ENCODE measurements at regions not wholly inside any gene's neighbourhood (a gene's known extent, or its start where the extent isn't known, plus 50 kb on each side); places are given as distances from the start of the nearest gene placed in this dataset.

DNA sequence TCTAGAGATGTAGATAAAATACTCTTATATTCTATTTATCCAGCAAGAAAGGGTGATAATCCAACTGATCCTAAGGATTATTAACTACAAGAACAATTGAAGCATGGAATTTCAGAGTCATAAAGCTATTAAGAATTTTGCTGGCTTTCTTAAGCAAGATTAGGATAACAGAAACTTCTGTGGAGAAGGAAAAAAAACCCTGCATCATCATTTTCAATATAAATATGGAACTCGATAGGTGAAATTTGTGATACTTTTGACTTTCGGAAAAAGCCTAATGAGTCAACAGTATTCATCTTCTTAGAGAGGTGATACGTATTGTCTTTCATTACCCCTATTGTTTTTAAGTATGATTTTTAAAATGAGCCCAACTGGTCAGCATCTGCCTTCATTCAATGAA is 593.3 kb downstream of the CPS1 start:
- no peak for TF ChIP-seq EZH2 (IDR thresholded peaks at IDR 0.05; ENCODE audit: low read length)
- TF ChIP-seq, protein P1, sequence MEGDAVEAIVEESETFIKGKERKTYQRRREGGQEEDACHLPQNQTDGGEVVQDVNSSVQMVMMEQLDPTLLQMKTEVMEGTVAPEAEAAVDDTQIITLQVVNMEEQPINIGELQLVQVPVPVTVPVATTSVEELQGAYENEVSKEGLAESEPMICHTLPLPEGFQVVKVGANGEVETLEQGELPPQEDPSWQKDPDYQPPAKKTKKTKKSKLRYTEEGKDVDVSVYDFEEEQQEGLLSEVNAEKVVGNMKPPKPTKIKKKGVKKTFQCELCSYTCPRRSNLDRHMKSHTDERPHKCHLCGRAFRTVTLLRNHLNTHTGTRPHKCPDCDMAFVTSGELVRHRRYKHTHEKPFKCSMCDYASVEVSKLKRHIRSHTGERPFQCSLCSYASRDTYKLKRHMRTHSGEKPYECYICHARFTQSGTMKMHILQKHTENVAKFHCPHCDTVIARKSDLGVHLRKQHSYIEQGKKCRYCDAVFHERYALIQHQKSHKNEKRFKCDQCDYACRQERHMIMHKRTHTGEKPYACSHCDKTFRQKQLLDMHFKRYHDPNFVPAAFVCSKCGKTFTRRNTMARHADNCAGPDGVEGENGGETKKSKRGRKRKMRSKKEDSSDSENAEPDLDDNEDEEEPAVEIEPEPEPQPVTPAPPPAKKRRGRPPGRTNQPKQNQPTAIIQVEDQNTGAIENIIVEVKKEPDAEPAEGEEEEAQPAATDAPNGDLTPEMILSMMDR (optimal IDR thresholded peaks at IDR 0.05 in 1 of 3, IDR thresholded peaks at IDR 0.05 in 1 of 3, conservative IDR thresholded peaks at IDR 0.05 in 1 of 3; ENCODE audit: extremely low read depth in 1 of 3, insufficient read depth in 2 of 3, low read length in 3 of 3), result no peak

Measured in keratinocyte (primary cell).